ENCODE measurements at regions not wholly inside any gene's neighbourhood (a gene's known extent, or its start where the extent isn't known, plus 50 kb on each side); places are given as distances from the start of the nearest gene placed in this dataset.
A peak's percentile ranks its signal among the peaks of the same experiment; 100 is the strongest.

GRCh38 chr1:39085174-39085573, 59.0 kb downstream of the NDUFS5 start:
- no peak for DNase-seq

GRCh38 chr1:39086386-39086785, 60.2 kb downstream of the NDUFS5 start:
- peak in 2 of 3 donors; percentile 26 to 53 for DNase-seq

GRCh38 chr1:39086865-39087409, 60.8 kb downstream of the NDUFS5 start:
- peak; percentile 71 to 79 (median 76) for DNase-seq

- DNase-seq, result no peak
Observed at GRCh38 chr1:39087435-39087834, 61.3 kb downstream of the NDUFS5 start.

GRCh38 chr1:39088658-39089057, 62.5 kb downstream of the NDUFS5 start:
- no peak for DNase-seq

- no peak for DNase-seq
Observed at GRCh38 chr1:39089931-39090521, 63.9 kb downstream of the NDUFS5 start.

GRCh38 chr1:39090757-39091380, 64.7 kb downstream of the NDUFS5 start:
- DNase-seq, result no peak

GRCh38 chr1:39091845-39092645, 65.9 kb downstream of the NDUFS5 start:
- DNase-seq, result peak; percentile 71 to 80 (median 73)

GRCh38 chr1:39094685-39095084, 68.5 kb downstream of the NDUFS5 start:
- DNase-seq, result no peak

- peak; percentile 90 to 94 (median 91) for DNase-seq
Observed at GRCh38 chr1:39098546-39099250, 72.5 kb downstream of the NDUFS5 start.

- peak; percentile 92 to 99 (median 97) for DNase-seq
Observed at GRCh38 chr1:39102537-39103327, 76.6 kb downstream of the NDUFS5 start.

GRCh38 chr1:39103328-39104157, 77.4 kb downstream of the NDUFS5 start:
- peak in 2 of 3 donors; percentile 62 to 92 for DNase-seq

- DNase-seq, result peak; percentile 76 to 91 (median 89)
Observed at GRCh38 chr1:39104158-39105060, 78.3 kb downstream of the NDUFS5 start.

GRCh38 chr1:39105061-39105840, 79.1 kb downstream of the NDUFS5 start:
- DNase-seq, result peak; percentile 85 to 93 (median 88)

- peak; percentile 94 to 96 (median 96) for DNase-seq
Observed at GRCh38 chr1:39105841-39106765, 80.0 kb downstream of the NDUFS5 start.

- no peak for DNase-seq
Observed at GRCh38 chr1:39106801-39107327, 80.7 kb downstream of the NDUFS5 start.

Data from suppressor macrophage treated with lipopolysaccharide for 1 hour (primary cell).